ENCODE measurements at regions not wholly inside any gene's neighbourhood (a gene's known extent, or its start where the extent isn't known, plus 50 kb on each side); places are given as distances from the start of the nearest gene placed in this dataset.

- no peak for TF ChIP-seq EZH2phosphoT487 (conservative IDR thresholded peaks at IDR 0.05; ENCODE audit: low read length)
- TF ChIP-seq, protein P1, sequence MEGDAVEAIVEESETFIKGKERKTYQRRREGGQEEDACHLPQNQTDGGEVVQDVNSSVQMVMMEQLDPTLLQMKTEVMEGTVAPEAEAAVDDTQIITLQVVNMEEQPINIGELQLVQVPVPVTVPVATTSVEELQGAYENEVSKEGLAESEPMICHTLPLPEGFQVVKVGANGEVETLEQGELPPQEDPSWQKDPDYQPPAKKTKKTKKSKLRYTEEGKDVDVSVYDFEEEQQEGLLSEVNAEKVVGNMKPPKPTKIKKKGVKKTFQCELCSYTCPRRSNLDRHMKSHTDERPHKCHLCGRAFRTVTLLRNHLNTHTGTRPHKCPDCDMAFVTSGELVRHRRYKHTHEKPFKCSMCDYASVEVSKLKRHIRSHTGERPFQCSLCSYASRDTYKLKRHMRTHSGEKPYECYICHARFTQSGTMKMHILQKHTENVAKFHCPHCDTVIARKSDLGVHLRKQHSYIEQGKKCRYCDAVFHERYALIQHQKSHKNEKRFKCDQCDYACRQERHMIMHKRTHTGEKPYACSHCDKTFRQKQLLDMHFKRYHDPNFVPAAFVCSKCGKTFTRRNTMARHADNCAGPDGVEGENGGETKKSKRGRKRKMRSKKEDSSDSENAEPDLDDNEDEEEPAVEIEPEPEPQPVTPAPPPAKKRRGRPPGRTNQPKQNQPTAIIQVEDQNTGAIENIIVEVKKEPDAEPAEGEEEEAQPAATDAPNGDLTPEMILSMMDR (IDR thresholded peaks at IDR 0.05; ENCODE audit: insufficient read depth, low read length, poor library complexity, severe bottlenecking), result no peak
Observed at GRCh38 chr3:72052841-72053409, 268.0 kb upstream of the PROK2 start.

Measured in SU-DHL-6 (cell line).